ENCODE measurements at regions not wholly inside any gene's neighbourhood (a gene's known extent, or its start where the extent isn't known, plus 50 kb on each side); places are given as distances from the start of the nearest gene placed in this dataset.

DNA sequence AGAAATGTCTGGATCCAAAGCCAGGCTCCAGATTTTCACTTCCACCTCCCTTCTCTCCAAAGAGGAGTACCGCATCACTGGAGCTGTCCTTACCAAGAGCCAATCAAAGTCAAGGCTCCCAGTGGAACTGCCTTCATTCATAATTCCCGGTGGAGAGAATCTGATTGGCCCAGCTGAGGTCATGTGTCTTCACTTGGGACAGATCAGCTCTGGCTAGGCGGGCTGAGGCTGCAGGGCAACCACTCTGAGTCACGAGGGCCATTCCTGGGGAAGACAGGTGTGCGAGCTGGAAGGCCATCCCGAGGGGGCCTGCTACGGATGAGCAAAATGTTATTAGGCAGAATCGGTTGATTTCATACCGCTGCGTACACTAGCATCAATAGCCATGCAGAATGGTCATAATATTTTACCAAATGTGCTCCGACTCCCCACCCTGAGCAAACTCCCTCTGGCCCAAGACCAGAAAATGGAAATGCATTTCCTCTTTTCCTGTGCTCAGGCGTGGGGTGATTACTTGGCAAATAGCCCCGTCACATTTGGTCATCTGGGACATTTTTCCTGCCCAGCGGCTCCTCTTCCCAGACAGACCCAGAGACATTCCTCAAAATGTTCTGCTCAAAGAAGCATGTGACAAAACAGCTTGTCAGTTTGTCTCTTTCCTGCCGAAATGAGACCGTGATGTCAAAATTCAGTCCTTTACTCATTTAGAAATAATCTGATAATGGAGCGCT is 111.1 kb downstream of the AIPL1 start:
- no peak for DNase-seq

DNA sequence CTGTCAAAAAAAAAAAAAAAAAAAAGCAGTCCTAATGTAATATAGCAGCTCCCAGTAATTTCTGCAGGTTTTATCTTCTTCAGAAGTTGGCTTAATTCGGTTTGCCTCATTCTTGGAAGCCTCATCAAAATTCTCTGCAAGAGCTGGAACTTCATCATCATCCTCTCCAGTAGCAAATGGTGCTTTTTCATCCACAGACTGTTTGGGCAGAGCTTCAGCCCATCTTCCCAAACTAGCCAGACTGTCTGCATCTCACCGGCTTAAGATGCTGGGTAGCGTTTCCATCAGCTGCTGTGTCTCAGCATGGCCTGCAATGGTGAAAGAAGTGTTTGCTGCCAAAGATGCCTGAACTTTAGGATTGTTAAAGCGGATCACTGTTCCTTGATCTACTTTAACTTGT is 112.6 kb downstream of the AIPL1 start:
- DNase-seq: no peak

DNA sequence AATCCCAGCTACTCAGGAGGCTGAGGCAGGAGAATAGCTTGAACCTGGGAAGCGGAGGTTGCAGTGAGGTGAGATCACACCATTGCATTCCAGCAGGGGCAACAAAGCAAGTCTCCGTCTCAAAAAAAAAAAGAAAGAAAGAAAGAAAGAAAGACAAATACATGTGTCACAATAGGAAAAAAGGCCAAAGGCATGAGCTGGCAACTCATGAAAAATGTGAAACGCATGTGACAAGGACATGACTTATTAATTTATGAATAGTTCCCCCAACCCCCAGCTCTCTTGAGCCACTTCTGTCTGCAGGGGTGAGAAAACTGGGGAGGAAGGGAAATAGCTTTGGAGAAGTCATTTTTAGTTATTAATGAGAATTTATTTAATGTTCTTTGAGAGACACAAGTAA is 120.6 kb downstream of the AIPL1 start:
- DNase-seq: no peak

DNA sequence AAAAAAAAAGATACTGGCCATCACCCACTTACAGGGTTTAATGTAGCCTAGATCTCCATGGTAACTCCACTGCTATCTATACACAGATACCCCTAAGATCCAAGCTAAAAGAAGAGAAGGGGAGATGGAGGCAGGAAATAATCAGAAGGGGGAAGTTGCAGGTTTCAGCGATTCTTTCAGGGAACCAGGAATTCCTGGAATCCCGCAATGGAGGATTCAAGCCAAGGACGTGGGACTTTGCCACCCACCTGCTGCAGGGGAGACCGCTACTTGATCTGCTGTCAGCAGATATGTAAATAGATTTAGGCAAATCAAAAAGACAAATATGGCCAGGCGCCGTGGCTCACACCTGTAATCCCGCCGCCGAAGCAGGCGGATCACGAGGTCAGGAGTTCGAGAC is 121.1 kb downstream of the AIPL1 start:
- DNase-seq: no peak

DNA sequence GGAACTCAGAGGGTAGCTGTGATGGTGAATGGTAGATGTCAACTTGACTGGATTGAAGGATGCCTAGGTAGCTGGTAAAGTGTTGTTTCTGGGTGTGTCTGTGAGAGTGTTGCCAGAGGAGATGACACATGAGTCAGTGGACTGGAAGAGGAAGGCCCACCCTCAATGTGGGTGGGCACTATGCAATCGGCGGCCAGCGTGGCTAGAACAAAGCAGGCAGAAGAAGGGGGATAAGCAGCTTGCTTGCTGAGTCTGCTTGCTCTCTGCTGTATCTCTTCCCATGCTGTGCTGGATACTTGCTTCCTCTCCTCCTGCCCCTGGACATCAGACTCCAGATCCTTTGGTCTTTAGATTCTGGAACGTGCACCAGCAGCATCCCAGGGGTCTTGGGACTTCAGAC is 128.1 kb downstream of the AIPL1 start:
- DNase-seq: no peak

DNA sequence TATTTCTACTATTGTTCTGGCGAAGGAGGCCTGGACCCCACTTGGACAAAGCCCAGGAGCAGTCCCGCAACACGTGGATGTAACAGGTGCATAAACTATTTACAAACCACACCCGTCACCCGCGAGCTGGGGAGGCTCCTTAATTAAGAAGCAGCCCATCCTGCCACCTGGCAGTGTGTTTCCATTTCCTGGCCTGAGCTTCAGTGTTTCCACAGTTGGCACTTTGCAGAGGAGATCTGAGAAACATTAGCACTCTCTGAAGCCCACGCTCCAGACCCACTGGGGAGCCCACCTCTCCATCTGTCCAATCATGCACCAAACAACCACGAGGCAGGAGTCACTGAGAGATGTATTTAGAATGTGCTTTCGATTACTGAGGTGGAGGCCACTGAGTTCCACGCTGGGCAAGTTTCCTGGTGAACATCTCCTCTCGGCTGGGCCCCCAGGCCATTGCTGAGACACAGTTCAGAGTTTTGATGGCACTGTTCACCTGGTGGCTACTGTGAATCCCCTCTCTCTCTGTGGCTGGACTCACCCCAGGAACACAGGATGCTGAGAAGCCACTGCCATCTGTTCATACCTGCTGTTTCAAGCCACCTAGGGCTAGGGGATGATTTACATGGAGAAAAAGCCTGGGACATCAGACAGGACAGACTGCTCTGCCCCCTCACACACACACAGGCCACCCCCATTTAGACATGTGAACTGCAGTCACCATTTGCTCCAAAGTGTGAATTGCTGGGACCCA is 129.1 kb downstream of the AIPL1 start:
- no peak for DNase-seq

DNA sequence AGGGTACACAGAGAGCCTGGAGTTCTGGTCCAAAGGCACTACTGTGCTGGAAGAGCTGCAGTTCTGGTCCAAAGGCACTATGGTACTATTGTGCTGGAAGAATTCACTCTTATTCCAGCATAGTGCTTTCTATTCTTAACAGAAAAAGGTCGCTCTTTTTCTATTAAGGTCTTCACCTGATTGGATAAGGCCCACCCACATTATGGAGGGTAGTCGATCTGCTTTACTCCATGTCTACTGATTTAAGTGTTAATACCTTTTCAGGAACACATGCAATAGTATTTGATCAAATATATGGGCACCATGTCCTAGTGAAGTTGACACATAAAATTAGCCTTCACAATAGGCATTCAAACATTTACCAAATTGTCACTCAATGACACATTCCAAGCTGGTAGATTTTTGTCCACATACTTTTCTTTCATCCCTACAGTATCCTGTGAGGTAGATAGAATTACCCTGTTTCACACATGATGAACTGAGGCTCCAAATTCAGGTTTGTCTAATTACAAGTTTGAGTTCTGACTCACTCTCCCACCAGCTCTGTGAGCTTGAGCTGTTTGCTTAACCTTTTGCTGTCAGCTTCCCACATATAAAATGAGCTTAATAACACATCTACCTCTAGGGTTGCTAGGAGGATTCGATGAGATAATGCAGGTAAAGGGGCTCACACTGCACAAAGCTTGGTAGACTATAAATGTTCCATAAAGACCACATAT is 129.9 kb downstream of the AIPL1 start:
- no peak for DNase-seq

DNA sequence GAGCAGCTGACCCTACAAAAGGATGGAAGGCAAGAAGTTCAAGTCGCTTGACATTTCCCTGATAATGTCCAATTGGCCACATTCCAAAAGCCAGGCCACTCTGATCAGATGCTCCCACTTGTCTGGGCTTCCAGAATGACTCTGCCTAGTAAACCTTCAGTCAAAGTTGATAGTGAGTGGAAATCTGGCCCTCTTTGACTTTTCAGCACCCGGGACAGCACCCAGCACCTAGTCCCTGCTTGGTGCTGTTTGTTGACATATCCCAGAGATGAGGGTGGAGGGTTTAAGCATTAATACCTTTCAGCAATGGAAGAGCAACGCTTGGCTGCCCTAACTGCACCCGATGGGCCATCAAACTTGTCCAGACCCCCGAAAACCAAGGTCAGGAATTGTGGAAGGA is 131.3 kb downstream of the AIPL1 start:
- DNase-seq: peak; percentile 19

DNA sequence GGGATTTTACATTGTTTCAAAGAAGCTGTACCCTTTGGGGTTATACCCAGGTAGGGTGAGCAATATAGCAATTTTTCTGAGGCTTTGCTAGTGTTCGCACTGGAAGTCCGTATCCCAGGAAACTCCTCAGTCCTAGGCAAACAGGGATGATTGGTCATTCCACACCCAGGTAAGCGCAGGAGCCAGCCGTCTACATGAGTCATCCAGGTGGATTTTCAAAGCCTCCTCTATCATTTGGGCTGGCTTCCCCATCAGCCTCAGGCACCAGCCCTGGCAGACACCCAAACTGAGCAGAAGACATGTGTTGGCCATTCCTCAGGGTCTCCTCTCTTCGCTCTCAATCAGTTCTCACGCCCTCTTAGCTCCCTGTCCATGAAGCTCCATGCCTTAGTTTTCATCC is 135.6 kb downstream of the AIPL1 start:
- DNase-seq: no peak

DNA sequence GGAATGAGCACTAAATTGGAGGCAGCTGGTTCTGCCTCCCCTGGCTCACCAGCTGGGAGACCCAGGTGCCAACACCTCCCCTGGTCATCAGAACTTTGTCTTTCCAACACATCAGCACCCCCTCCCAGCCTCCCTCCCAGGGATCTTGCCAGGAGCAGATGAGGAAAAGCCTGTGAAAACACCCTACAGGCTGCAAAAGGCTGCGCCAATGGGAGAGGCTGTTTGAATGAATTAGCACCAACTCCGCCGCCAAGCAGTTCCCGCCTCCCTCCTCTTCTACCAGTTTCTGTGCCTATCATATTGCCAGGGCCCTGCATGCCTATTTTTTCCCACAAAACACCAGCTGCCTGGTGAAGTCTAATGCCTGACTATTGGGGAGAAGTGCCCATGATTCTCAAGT is 137.0 kb downstream of the AIPL1 start:
- DNase-seq: no peak

DNA sequence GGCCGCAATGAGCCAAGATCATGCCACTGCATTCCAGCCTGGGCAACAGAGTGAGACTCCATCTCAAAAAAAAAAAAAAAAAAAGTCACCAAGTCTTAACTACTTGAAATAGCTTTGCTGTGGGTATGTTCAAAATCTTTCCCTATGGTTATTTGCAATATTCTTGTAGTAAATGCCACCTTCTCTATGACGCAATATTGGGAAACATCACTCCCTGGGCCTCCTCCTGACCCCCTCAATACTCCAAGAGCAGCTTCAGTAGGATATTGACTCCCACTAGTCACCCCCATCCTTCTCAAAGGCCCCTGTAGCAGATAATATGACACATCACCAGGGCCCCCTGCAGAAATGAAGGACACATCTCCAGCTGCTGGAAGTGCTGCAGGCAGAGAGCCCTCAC is 137.8 kb downstream of the AIPL1 start:
- DNase-seq: no peak

DNA sequence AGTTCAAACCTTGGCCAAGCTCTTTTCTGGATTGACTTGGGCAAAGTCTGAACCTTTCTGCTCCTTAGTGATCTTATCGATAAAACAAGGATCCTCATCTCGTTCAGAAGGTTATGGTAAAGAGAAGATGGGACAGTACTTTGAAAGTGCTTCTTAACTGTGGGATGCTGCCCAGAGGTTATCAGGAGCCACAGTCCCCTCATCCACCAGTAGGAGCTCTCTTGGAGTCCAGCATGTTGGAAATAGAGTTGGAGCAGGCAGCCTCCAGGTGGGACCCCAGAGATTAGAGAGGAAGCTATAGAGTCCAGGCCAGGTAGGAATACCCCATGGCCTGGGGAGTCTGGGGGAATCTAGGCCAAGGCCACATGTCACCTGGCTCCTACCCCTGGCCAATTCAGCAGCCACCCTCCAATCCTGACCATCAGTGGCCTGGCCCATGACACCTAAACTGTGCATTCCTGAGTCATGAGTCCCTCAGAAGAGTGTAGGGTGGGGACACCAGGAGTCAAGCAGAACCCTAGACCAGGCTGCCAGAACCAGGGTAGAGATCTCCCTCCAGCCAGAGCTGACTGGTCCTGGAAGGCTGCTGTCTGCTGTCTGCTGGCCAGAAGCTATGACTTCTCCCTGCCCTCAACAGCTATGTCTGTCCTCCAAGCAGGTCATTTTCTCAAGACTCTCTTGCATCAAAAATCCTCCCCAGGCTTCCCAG is 144.3 kb downstream of the AIPL1 start:
- DNase-seq: no peak

DNA sequence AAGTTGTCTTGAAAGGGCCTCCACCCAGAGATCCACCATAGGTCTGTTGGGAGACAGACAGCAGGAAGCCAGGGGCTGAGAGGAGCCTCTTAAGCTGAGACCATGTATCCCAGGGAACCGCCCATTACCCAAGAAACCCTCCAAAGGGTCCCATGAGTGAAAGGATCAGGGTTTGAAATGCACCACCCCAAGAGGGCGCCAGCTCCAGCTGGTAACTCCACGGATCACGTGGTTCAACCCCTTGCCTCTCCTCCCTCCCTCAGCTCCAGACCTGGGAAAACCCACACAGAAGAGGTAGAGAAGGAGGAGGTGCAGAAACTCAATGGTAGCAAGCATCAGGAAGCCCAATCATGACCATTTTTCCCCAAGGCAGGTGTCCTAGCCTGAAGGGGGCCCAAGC is 148.7 kb downstream of the AIPL1 start:
- no peak for DNase-seq

DNA sequence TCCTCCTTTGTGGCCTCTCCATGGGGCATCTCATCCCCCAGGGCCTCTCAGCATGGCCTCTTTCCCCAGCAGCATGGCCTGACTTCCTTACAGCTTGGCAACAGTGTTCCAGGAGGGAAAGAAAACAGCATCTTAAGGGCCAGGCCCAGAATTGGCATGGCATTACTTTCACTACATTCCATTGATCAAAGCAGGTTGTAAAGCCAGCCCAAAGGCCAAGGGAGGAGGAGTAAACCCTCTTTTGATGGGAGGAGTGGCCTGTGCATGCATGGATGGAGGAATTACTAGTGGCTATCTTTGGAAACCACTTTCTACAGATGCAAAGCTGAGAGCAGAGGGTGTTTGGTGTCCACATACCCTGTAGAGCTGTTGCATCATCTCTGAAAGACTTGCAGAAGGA is 149.4 kb downstream of the AIPL1 start:
- no peak for DNase-seq

DNA sequence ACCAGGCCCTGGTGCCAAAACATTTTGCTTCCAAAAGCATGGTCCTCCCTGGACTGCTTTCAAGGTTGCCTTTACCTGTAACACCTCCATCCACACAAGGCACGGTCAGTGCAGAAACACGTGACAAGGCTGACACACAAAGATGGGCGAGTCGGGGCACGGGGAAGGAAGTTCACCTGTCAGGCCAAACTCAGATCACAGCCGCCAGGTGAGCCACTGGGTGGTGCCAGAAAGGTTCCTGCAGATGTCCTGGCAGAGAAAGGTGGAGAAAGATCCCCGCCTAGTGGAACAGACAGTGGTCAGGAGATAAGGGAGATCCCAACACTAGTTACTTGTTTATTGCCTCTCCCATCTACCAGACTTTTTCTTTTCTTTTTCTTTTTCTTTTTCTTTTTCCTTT is 155.3 kb downstream of the AIPL1 start:
- no peak for DNase-seq

DNA sequence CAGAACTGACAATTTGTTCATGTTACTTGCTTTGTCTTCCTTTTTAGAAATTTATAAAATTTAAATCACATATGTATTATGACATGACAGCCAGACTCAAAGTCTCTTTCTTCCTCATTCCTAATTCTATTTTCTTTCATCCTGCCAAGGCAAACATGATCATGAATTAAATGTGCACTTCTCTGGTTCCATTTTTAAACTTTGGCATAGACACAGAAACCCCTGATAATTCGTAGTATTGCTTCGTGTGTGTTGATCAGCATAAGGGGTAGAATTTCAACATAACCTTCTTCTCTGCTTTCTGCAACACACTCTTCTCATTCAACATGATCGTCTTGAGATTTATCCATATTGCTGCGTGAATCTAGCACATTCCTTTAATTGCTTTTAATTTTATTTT is 156.5 kb downstream of the AIPL1 start:
- no peak for DNase-seq

DNA sequence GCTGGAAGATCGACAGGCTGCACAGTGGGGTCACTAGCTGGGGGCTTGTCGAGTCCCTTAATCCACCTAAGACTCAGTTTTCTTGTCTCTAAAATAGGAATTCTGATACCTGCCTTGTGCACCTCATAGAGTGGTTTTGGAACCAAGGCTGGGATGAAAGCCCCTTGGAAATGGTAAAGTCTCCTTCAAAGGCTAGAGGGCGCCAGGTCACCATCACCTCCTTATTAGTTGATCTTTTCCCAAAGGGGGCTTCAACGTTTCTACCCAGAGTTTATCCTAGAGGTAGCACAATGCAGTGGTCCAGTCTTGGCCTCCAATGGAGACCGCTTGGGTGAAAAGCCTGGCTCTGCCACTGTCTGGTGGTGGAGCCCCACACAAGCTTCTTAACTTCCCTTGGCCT is 158.2 kb downstream of the AIPL1 start:
- DNase-seq: no peak

DNA sequence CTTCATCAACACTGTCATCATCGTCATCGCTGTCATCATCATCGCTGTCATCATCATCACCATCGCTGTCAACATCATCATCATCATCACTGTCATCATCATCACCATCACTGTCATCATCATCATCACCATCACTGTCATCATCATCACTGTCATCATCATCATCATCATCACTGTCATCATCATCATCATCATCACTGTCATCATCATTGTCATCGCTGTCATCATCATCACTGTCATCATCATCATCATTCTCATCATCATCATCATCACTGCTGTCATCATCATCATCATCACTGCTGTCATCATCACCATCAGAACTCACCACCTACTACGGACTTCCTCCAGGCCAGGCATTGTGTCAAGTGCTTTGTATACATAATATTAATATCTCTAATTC is 160.6 kb downstream of the AIPL1 start:
- no peak for DNase-seq

DNA sequence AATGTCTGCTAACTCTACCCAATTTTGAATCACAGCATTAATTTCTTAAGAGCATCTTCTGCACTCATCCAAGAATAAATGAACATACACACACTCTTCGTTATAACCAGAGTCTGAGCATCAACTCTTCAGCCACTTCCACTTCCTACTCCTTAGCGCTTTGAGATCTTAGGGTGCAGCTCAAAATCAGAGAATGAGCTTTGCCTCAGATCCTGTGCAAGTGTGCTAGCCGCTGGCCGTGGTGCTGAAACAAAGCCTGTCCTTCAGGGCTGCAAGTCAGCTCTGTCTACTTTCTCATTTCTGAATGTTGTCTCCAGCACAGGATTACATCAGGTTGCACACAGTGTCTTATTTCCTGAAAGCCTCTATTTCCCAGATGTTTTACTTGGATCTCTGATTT is 165.4 kb downstream of the AIPL1 start:
- DNase-seq: peak; percentile 24

DNA sequence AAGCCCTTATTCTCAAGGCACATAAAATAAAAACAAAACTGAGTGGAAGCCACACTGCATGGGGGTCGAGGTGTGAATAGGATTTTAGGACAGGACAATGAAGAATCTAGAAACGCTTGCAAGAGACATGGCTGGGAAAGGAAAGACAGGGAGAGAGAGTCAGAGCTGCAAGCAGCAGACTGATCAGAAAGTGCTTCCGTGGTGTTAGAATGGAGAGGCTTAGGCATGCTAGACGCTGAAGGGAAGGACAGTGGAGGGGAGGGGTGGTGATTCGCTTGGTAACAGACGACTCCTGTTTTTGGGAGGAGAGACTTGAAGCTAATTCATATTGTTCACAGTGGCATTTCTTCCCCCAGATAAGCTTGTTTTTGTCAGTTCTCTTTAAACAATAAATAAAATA is 173.5 kb downstream of the AIPL1 start:
- DNase-seq: no peak

DNA sequence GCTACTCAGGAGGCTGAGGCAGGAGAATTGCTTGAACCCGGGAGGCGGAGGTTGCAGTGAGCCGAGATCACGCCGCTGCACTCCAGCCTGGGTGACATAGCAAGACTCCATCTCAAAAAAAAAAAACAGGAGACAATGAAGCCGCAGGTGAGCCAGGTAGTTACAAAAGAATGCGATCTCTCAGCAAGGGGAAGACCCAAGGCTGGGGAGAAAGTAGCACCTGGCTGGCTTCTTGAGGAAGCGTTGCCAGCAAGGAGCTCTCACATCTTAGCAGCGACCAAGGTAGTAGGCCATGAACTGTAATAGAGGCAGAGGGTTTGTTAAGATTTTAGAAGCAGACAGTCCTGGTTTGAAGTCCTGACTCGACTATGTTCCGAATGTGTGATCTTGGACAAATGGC is 175.0 kb downstream of the AIPL1 start:
- DNase-seq: no peak

DNA sequence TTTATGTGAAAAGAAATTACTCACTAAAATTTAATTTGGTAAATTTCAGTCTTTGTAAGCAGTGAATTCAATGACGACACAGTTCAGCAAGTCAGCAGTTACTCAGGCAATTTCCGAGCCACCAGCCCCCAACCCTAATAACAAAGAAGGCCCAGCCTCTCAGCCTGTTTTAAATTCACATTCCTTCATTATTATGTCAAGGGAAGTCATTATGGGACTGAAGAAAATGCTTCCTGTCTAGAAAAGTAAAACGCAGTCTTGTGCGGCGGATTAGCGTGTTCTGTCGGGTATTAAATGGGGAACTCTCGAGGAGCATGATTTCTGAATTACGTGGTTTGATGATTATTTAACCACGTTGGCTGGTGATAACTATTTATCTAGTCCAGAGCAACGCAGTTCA is 177.6 kb downstream of the AIPL1 start:
- DNase-seq: no peak

DNA sequence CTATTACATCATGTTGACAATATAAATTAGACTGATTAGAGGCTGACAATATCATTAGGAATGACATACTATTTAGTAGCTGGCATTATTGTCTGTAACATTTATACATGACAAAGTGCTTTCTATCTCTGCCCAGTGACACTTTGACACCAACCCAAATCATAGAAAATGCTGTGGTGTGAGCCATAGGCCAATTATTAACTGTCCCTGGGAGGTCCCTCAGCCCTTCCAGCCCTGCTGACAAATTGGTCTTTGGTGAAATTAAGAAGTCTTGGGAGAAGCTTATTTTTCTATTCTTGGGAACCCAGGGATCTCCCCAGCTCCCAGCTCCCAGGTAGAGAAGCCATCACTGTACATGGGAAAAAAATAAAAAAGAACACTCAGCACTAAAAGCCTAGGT is 179.6 kb downstream of the AIPL1 start:
- DNase-seq: no peak

DNA sequence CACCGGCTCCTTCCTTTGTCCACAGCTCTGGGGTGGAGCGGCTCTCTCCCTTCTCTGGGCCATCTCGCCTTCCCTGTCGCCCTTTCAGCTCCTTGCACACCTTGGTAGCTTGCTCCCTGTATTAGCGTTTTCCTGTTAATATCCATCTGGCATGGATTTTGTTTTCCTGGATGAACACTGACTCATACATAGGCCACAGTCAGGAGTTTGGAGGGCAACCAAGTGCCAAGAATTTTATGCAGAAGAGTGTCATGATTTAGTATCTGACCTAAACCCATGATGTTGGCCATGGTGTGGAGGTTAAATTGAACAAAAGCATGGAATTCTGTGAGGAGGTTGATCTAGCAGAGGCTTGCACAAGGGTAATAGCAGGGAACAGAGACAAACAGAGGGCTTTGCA is 180.9 kb downstream of the AIPL1 start:
- no peak for DNase-seq
